SJCRH30 (cell line): ENCODE measurements at regions not wholly inside any gene's neighbourhood (a gene's known extent, or its start where the extent isn't known, plus 50 kb on each side); places are given as distances from the start of the nearest gene placed in this dataset.

Experiments
- DNase-seq, 2 experiments: peaks; one replicate each; pipeline ENCODE4 v3.0.0-alpha.2; 2015 to 2020
- H3K27ac ChIP-seq: fragments of 250-450 bp; sonication (Bioruptor Pico); 2 replicates; pipeline ENCODE4 v1.5.1; 2020; ENCODE audit warnings: mild to moderate bottlenecking, moderate library complexity
- H3K27me3 ChIP-seq: fragments of 250-450 bp; sonication (Bioruptor Pico); 2 replicates; pipeline ENCODE4 v1.5.1; 2020; ENCODE audit warnings: mild to moderate bottlenecking, moderate library complexity
- H3K36me3 ChIP-seq: fragments of 250-450 bp; sonication (Bioruptor Pico); 2 replicates; pipeline ENCODE4 v1.5.1; 2020; ENCODE audit warnings: mild to moderate bottlenecking, moderate library complexity
- H3K4me1 ChIP-seq: fragments of 250-450 bp; sonication (Bioruptor Pico); 2 replicates; pipeline ENCODE4 v1.5.1; 2020; ENCODE audit warnings: mild to moderate bottlenecking, moderate library complexity
- H3K4me3 ChIP-seq: fragments of 250-450 bp; sonication (Bioruptor Pico); 2 replicates; pipeline ENCODE4 v1.5.1; 2020; ENCODE audit warnings: mild to moderate bottlenecking, moderate library complexity
- H3K9me3 ChIP-seq: fragments of 250-450 bp; sonication (Bioruptor Pico); replicated peaks from 2 replicates; pipeline ENCODE4 v1.5.1; 2020; ENCODE audit warnings: mild to moderate bottlenecking, moderate library complexity

DNA sequence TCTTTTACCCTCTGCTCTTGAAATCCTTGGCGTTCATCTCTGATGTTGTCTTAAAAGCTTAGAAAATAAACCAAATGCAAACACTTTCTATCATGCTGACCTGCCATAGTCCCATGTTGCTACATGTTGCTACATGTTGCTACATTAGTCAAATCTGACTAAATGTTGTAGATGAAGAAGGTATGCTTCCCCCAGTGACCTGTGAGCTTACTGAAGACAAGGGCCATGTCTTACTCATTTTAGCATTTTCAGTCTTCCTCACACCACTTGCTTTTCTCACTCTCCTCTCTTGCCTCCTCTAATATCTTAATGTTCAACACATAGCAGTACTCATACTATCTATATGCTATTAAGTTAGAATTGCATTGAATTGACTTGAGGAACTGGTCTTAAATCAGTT lies 346.4 kb upstream of the MTNR1B start:
- Histone ChIP-seq H3K27me3 (no peaks in the 10 kb centered on the region), H3K9me3 (no peaks in the 10 kb centered on the region), H3K36me3 (no peaks in the 10 kb centered on the region), H3K4me1 (no peaks in the 10 kb centered on the region), H3K27ac (no peak overlapping the region), H3K4me3 (no peak overlapping the region)
- no peak for DNase-seq

DNA sequence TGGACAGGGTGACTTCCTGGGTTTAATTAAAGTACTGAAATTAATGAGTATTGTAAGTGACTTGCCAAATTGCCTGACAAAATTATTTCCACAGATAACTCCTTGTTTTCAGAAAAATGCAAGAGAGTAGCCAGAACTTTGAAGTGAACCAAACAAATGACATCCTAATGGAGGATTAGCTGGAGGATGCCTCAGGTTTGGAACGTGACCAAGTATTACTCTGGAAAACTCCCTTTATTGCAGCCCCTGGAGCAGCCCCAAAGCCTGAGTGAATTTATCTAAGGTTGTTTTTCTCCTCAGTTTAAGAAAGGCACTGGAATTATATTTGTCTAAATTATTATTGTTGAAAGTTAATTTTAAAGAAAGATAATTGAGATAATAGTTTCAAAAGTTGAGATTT lies 343.6 kb upstream of the MTNR1B start:
- Histone ChIP-seq H3K27me3 (no peaks in the 10 kb centered on the region), H3K27ac (no peak overlapping the region), H3K4me1 (no peaks in the 10 kb centered on the region), H3K9me3 (no peaks in the 10 kb centered on the region), H3K36me3 (no peaks in the 10 kb centered on the region), H3K4me3 (no peak overlapping the region)
- DNase-seq: no peak

DNA sequence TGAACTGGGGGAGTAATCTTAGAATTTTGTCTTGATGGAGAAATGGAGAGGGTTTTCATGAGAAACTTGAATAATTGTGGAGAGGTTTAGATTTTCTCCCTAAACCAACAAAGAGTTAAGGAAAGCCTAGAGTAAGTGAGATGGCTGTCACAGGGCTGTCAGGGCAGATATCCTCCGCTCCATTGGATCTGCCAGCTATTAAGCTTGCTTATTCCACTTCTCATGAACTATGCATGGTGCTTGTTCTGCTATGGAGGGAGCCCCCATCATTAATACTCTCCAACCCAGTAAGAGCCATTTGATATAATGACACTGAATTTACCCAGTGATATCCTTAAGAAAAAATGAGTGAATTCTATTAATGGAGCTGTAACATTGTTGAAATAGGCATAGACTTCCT lies 342.8 kb upstream of the MTNR1B start:
- no peak for DNase-seq
- no peak overlapping the region for H3K4me3 ChIP-seq
- H3K27me3 ChIP-seq: no peaks in the 10 kb centered on the region
- no peaks in the 10 kb centered on the region for H3K4me1 ChIP-seq
- no peak overlapping the region for H3K27ac ChIP-seq
- no peaks in the 10 kb centered on the region for H3K36me3 ChIP-seq
- no peaks in the 10 kb centered on the region for H3K9me3 ChIP-seq

DNA sequence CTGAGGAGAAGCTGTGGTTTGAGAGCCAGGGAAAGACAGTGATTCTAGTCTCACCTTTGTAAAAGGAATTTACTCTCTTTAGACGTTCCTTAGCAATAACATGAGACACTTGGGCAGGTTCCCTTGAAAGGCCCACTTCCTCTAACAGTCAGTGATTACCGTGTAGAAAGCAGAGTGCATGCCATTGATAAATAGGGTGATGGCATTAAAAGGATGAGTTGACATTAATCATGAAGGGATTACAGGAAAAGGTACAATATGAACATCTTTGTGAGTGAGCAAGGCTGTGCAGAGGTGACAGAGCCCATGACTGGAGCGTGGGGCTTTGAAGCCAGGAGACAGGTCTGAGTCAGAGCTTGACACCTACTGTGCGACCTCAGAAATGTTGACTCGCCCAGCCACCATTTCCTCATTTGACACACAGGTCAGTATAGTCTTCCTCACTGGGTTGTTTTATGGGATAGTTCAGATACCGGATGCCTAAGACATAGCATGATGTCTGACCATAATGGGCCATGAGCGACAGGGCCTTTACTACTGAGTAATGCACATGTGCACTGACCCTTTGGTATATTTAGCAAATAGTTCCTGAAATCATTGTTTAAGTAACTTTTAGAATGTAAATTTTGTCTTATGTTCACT lies 341.7 kb upstream of the MTNR1B start:
- Histone ChIP-seq H3K9me3 (no peaks in the 10 kb centered on the region), H3K27me3 (no peaks in the 10 kb centered on the region), H3K27ac (no peak overlapping the region), H3K4me1 (no peaks in the 10 kb centered on the region), H3K36me3 (no peaks in the 10 kb centered on the region), H3K4me3 (no peak overlapping the region)
- DNase-seq: no peak

DNA sequence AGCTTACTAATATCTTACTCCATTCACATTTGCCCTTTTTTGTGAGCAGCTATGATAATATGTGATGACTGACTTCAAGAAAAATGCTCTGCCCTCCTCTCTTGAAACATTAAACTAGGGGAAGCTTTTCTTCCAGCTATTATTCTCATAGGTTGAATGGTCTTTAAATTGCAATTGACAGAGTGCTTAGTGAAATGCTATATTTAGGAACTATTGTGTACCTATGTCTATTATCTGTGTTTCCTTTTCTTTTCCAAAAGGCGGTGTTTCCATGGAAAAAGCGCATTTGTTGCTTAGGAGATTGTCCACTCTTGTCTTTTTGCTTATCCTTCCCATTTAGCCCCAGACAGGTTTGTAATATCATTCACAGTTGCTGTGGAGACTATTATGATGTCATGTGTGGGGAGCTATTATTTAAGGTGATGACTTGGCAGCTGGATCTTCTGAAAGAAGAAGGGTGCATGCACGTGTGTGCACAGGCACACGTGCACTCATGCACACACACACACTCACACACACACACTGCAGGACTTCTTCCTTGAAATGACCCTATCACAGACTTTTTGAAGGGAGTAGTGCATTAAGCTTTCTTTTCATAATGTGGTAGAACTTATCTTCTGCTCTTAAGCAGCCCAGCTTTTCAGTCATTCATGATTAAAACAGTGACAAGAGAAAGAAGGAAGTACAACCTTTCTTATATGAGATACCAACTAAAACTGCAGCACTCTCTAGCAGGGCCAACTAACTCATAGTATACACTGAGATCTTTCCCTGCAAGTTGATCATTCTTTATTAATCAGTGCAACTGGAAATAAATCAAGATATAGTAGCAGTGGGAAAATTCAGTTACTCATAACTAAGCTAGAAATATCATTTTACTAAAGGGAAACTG lies 340.8 kb upstream of the MTNR1B start:
- Histone ChIP-seq H3K4me1 (no peaks in the 10 kb centered on the region), H3K9me3 (no peaks in the 10 kb centered on the region), H3K4me3 (no peak overlapping the region), H3K36me3 (no peaks in the 10 kb centered on the region), H3K27me3 (no peaks in the 10 kb centered on the region), H3K27ac (no peak overlapping the region)
- DNase-seq: no peak

DNA sequence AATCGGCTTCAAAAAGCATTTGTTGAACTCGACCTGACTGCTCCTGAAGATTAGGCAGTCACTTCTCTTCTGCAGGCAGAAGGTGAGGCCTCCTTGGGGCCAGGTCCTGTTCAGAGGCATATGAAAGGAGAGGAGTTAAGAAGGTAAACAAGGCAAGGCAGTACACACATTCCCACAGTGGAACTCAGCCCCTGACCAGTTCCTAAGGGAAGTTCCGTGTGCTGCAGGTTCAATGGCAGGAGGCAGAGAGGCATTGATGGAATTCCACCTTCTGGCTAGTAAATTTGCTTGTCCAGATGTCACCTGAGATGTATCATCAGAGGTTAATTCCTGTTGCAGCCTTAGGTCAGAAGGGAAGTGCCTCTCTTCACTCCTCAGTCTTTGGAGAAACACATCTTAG lies 337.0 kb upstream of the MTNR1B start:
- no peak for DNase-seq
- no peaks in the 10 kb centered on the region for H3K36me3 ChIP-seq
- no peaks in the 10 kb centered on the region for H3K27me3 ChIP-seq
- no peaks in the 10 kb centered on the region for H3K9me3 ChIP-seq
- no peak overlapping the region for H3K27ac ChIP-seq
- H3K4me3 ChIP-seq: no peak overlapping the region
- no peaks in the 10 kb centered on the region for H3K4me1 ChIP-seq

DNA sequence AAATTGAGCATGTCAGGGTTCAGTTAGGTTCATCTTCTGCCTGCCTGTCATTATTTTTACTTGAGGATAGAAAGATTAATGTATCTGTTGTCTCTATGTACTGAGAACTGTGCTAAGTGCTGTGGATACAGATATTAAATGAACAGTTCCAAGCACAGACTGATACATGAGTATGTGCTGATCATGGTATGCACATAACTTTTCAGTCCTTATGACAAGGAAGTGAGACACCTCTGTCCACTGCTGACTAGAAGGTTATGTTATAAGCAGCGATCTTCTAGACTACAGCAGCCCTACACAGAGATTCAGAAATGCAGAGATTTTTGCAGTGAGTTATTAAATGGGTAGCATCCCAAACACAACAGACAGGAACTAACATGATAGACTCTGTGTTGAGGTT lies 335.6 kb upstream of the MTNR1B start:
- no peaks in the 10 kb centered on the region for H3K4me1 ChIP-seq
- H3K27ac ChIP-seq: no peak overlapping the region
- H3K36me3 ChIP-seq: no peaks in the 10 kb centered on the region
- no peaks in the 10 kb centered on the region for H3K9me3 ChIP-seq
- no peak overlapping the region for H3K4me3 ChIP-seq
- DNase-seq: no peak
- H3K27me3 ChIP-seq: no peaks in the 10 kb centered on the region

DNA sequence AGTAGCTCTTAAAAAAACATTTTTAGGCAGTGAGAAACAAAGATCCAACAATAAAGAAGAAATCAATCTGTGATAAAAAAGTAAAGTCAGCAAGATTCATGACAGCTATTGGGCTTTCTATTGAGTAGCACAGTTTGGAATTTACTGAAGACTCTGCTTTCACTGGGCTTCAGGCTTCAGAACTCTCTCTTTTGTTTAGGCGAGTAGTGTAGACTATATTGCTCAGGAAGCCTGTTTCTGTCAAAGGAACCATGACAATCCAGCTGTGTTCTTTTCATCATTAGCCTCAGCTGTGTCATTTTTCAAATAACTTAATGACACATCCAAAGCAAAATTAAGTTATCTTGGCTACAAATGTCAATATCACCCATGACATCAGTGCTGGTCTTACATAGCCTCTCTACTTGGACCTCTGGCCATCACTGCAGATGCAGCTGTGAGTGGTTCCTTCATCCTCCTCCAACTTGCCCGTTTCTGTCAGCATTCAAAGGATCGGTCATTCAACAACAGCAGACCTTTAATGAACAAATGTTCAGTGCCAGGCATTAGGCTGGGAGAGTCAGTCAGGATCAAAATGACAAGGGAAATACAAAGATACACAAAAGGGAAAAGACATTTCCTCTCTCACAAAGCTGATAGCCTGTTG lies 332.8 kb upstream of the MTNR1B start:
- Histone ChIP-seq H3K4me3 (no peak overlapping the region), H3K27ac (no peak overlapping the region), H3K4me1 (no peaks in the 10 kb centered on the region), H3K36me3 (no peaks in the 10 kb centered on the region), H3K9me3 (no peaks in the 10 kb centered on the region), H3K27me3 (no peaks in the 10 kb centered on the region)
- no peak for DNase-seq

DNA sequence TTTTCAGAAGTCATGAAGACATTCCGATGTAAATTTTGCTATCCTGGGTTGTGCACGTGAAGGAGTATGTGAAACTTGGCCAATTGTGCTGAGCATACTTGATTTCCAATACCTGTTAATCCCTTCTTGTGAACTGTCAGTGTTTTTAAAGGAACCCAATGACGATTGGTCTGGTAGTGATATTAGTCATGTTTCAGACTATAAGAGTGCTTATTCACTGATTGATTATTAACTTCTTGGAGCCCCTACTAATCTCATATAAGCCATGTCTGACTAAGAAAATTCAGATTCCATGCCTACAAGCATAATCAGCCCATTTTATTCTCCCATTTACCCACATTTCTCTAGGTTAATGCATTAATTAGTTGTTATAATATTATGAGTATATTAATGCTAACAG lies 330.8 kb upstream of the MTNR1B start:
- no peak for DNase-seq
- H3K4me1 ChIP-seq: no peaks in the 10 kb centered on the region
- H3K9me3 ChIP-seq: no peaks in the 10 kb centered on the region
- H3K27me3 ChIP-seq: no peaks in the 10 kb centered on the region
- no peak overlapping the region for H3K4me3 ChIP-seq
- H3K27ac ChIP-seq: no peak overlapping the region
- no peaks in the 10 kb centered on the region for H3K36me3 ChIP-seq

DNA sequence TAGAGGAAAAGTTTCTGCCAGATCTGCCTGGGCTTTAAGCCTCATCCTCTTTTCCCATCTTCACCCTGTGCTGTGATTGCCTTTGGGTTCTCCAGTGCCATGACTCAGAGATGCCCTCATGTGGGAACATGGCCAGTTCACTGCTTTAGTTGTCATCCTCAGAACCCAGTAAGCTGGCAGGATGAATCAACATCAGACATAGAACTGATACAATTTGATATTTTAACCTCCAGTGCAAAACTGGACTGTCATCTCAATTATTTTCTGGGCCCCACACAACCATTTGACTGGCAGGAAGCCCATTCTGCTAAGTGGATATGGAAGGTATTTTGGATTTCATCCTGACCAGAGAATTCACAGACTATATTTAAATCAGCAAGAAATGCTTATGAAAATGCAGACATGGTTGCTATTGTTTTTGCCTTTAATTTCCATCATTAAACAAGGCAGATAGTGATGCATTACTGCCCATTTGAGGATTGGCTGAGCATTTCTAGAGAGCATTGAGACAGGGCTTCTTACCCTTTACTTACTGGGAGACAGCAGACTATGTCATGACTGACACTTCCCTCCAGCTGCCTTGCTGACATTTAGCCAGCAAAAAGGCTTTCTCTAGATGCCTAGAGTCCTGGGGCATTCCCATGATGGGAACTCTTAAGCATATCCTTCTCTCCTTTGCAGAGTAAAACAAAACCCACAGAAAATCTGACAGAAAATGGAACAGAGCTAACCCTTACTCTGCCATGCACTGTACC lies 327.1 kb upstream of the MTNR1B start:
- no peaks in the 10 kb centered on the region for H3K27me3 ChIP-seq
- DNase-seq: no peak

DNA sequence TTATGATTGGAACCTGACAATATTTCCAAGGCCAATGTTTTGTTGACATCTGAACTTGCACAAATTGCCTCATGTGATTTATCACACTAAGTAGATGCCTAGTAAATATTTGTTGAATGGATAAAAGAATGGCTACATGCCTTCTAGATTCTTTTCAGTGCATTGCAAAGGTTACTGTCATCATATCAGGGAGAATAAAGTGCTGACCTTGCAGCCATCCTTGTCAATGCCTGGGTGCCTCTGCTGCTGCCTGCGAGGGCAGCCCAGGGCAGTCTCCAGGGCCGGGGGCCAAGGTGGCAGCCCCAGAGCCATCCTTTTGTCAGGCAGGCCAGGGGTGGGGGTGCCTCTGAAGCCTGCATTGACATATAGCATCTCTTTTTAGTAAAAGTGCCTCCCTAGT lies 325.6 kb upstream of the MTNR1B start:
- H3K36me3 ChIP-seq: no peaks in the 10 kb centered on the region
- no peaks in the 10 kb centered on the region for H3K4me1 ChIP-seq
- no peaks in the 10 kb centered on the region for H3K27me3 ChIP-seq
- DNase-seq: no peak
- H3K9me3 ChIP-seq: no peaks in the 10 kb centered on the region
- H3K4me3 ChIP-seq: no peak overlapping the region
- H3K27ac ChIP-seq: no peak overlapping the region

More for the DNA sequence above, 327.1 kb upstream of the MTNR1B start:
- Histone ChIP-seq H3K4me1 (no peaks in the 10 kb centered on the region), H3K27ac (no peak overlapping the region), H3K4me3 (no peak overlapping the region), H3K9me3 (no peaks in the 10 kb centered on the region), H3K36me3 (no peaks in the 10 kb centered on the region)

DNA sequence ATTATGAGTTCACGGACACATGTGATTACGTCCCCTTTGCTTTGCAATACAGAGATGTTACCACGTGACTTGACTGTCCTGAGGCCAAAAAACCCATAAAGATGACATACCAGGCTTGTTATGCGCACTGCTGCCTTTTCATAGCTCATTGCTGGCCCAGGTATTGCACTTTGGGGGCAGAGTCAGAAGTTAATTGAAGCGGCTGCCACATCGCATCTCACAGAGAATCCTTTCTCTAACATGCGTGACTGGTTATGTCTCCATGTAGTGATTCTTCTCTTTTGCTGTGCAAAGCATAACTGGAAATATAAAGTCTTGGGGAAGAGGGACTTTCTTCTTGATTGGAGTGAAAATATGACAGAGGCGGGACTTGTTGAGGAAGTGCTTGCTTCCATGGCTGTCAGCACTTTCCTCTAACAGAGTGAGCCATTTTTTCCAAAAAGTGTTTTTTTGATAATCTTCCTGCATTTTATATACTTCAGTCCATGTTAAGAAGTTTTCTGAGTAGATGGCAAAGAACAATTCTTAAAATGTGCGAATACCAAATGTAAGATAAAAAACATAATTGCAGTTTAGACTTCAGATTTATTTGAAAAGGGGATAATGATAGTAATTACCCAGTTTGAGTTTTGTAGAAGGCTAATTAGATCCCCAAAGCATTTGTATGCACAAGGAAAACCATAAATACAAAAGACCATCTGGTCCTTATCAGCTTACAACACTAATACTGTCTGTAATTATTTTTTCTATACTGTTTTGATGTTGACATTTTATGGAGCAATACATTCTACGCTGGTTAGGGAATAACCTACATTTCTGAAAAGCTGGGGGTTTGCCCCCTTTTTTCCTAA lies 324.6 kb upstream of the MTNR1B start:
- DNase-seq: no peak
- Histone ChIP-seq H3K36me3 (no peaks in the 10 kb centered on the region), H3K4me1 (no peaks in the 10 kb centered on the region), H3K9me3 (no peaks in the 10 kb centered on the region), H3K27ac (no peak overlapping the region), H3K4me3 (no peak overlapping the region), H3K27me3 (no peaks in the 10 kb centered on the region)

DNA sequence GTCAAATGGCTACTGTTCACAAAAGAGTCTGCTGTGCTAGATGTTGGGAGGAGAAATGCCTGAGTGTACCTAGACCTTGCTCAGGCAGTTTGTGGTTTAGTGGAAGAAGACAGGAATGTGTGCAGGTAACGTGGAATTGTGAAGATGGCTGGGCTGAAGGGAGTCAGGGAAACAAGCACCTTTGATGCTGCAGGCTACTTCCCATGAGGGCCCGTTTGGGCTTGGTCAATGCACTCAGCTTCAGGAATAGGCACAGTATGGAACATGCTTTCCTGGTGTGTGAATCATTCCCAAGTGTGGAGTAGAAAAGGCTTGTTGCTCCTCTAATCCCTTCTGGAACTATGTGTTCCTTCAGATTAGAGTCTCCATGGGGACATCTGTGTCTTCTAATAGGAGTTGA lies 318.3 kb upstream of the MTNR1B start:
- Histone ChIP-seq H3K4me1 (no peaks in the 10 kb centered on the region), H3K27me3 (no peaks in the 10 kb centered on the region), H3K27ac (no peak overlapping the region), H3K36me3 (no peaks in the 10 kb centered on the region), H3K4me3 (no peak overlapping the region), H3K9me3 (no peaks in the 10 kb centered on the region)
- DNase-seq: no peak

DNA sequence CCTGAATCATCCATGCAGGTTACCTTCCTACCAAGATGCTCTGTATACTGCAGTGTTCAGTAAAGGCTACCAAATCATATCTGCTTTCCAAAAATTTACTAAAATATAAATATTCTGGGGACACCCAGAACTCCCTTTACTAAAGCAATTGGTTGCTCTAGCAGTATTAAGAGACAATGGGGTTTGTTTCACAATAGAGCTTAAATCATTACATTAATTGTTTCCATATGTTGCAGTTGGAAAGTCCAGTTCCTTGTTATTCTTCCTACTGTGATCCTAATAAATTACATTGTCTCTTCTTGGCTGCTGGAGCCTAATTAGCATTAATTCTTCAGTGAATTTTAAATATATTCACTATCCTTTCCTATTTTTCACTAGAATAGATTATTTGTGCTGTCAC lies 316.0 kb upstream of the MTNR1B start:
- no peaks in the 10 kb centered on the region for H3K9me3 ChIP-seq
- H3K4me1 ChIP-seq: no peaks in the 10 kb centered on the region
- H3K27me3 ChIP-seq: no peaks in the 10 kb centered on the region
- no peak overlapping the region for H3K27ac ChIP-seq
- no peak overlapping the region for H3K4me3 ChIP-seq
- no peak for DNase-seq
- H3K36me3 ChIP-seq: no peaks in the 10 kb centered on the region
